ENCODE measurements at regions not wholly inside any gene's neighbourhood (a gene's known extent, or its start where the extent isn't known, plus 50 kb on each side); places are given as distances from the start of the nearest gene placed in this dataset.

DNA sequence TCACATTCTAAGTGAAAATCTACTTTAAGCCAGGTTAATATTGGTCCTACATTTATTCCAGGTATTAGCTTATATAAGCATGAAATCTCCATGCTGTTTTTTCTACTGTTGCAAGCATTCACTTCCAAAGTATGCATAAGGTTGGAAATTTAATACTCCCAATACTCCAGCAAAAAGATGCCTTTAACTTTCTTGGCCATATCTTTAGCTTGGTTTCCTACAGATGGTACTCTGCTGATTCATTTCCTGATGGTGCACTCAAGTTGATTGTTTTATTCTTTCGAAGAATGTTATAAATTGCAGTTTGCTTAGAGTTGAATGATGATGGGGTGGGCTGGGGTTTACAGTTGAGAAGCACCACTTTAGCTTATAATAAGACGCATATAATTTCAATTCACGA, 330.2 kb downstream of the PTTG2 start:
- no peaks in the 10 kb centered on the region for H3K4me1 ChIP-seq (ENCODE audit: control insufficient read depth in 1 of 2, low read depth in 2 of 2)
- DNase-seq (ENCODE audit: low spot score) (no peak), ATAC-seq (ENCODE audit: insufficient number of reproducible peaks, low FRiP score, low read depth) (no peak)
- H3K27me3 ChIP-seq (replicated peaks; ENCODE audit: insufficient read depth): no peaks in the 10 kb centered on the region
- TF ChIP-seq, protein P1, sequence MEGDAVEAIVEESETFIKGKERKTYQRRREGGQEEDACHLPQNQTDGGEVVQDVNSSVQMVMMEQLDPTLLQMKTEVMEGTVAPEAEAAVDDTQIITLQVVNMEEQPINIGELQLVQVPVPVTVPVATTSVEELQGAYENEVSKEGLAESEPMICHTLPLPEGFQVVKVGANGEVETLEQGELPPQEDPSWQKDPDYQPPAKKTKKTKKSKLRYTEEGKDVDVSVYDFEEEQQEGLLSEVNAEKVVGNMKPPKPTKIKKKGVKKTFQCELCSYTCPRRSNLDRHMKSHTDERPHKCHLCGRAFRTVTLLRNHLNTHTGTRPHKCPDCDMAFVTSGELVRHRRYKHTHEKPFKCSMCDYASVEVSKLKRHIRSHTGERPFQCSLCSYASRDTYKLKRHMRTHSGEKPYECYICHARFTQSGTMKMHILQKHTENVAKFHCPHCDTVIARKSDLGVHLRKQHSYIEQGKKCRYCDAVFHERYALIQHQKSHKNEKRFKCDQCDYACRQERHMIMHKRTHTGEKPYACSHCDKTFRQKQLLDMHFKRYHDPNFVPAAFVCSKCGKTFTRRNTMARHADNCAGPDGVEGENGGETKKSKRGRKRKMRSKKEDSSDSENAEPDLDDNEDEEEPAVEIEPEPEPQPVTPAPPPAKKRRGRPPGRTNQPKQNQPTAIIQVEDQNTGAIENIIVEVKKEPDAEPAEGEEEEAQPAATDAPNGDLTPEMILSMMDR (IDR thresholded peaks at IDR 0.05): no peak
- no peak overlapping the region for H3K27ac ChIP-seq
- H3K36me3 ChIP-seq: no peaks in the 10 kb centered on the region
- no peak overlapping the region for H3K4me3 ChIP-seq
- H3K9me3 ChIP-seq: peaks cover 8% of the 10 kb centered on the region

DNA sequence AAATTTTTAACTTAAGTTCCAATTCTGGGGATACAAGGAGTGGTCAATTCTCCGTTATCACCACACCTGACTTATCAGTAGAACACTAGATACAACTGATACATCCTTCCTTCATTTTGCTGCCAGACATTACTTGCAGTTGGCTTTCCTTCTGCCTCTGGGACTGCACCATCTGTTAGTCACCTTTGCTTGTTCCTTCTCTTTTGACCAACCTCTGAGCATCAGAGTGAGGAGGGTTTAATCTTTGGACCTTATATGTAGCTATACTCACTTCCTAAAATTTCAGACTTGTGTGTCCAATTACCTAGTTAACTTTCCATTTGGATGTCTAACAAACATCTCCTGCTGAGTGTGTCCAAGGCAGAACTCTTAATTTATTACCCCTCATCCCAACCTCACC, 330.7 kb downstream of the PTTG2 start:
- TF ChIP-seq, protein P1 (IDR thresholded peaks at IDR 0.05): no peak
- no peak for ATAC-seq (ENCODE audit: insufficient number of reproducible peaks, low FRiP score, low read depth)
- DNase-seq (ENCODE audit: low spot score): no peak
- peaks cover 8% of the 10 kb centered on the region for H3K9me3 ChIP-seq
- H3K27me3 ChIP-seq (replicated peaks; ENCODE audit: insufficient read depth): no peaks in the 10 kb centered on the region
- no peak overlapping the region for H3K4me3 ChIP-seq
- H3K27ac ChIP-seq: no peak overlapping the region
- H3K4me1 ChIP-seq (ENCODE audit: control insufficient read depth in 1 of 2, low read depth in 2 of 2): no peaks in the 10 kb centered on the region
- no peaks in the 10 kb centered on the region for H3K36me3 ChIP-seq

DNA sequence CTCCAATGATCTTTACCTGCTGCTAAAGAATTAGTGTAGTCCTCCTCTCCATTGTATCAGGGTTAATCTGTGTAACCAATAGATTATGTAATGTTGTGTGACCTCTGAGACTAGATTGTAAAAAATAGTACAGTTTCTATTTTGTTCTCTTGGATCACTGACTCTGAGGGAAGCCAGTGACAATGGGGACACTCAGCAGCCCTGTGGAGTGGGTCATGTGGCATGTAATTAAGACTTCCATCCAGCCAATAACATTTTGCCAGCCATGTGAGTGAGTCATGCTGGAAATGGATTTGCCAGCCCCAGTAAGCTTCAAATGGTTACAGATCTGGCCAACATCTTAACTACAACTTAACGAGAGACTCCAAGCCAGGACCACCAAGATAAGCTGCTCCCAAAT, 332.3 kb downstream of the PTTG2 start:
- TF ChIP-seq, protein P1 (IDR thresholded peaks at IDR 0.05): no peak
- H3K27ac ChIP-seq: no peak overlapping the region
- H3K27me3 ChIP-seq (replicated peaks; ENCODE audit: insufficient read depth): no peaks in the 10 kb centered on the region
- H3K9me3 ChIP-seq: peaks cover 8% of the 10 kb centered on the region
- no peak for DNase-seq (ENCODE audit: low spot score)
- ATAC-seq (ENCODE audit: insufficient number of reproducible peaks, low FRiP score, low read depth): no peak
- no peak overlapping the region for H3K4me3 ChIP-seq
- H3K36me3 ChIP-seq: no peaks in the 10 kb centered on the region
- H3K4me1 ChIP-seq (ENCODE audit: control insufficient read depth in 1 of 2, low read depth in 2 of 2): no peaks in the 10 kb centered on the region

DNA sequence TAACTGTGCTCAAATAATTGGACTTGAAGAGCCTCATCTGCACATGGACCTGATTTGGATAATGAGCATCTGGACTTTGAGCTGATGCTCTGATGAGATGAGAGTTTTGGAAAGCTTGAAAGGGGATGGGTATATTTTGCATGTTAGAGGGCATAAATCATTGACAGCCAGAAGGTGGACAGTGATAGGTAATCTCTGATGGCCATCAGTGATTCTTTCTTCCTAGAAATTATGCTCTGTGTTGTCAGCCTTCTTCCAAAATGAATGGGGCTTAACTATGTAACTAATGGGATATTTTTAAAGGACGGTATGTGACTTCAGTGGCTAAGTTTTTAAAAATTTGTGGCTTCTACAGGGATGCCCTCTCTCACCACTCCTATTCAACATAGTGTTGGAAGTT, 334.0 kb downstream of the PTTG2 start:
- TF ChIP-seq, protein P1 (IDR thresholded peaks at IDR 0.05): no peak
- Histone ChIP-seq H3K36me3 (no peaks in the 10 kb centered on the region), H3K4me1 (ENCODE audit: control insufficient read depth in 1 of 2, low read depth in 2 of 2) (no peaks in the 10 kb centered on the region), H3K27me3 (replicated peaks; ENCODE audit: insufficient read depth) (no peaks in the 10 kb centered on the region), H3K9me3 (peaks cover 22% of the 10 kb centered on the region), H3K27ac (no peak overlapping the region), H3K4me3 (no peak overlapping the region)
- ATAC-seq (ENCODE audit: insufficient number of reproducible peaks, low FRiP score, low read depth): no peak
- no peak for DNase-seq (ENCODE audit: low spot score)

DNA sequence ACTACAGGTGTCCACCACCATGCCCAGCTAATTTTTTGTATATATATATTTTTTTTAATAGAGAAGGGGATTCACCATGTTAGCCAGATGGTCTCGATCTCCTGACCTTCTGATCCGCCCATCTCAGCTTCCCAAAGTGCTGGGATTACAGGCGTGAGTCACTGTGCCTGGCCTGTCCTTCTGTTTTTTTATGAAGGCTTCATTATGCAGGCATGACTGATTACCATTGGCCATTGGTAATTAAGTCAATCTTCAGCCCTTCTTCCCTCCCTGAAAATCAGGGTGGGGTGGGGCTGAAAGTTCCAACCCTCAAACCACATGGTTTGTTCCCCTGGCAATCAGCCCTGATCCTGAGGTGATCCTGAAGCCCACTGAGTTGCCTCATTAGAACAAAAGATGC, 336.9 kb downstream of the PTTG2 start:
- Histone ChIP-seq H3K36me3 (no peaks in the 10 kb centered on the region), H3K9me3 (peaks cover 31% of the 10 kb centered on the region), H3K4me1 (ENCODE audit: control insufficient read depth in 1 of 2, low read depth in 2 of 2) (no peaks in the 10 kb centered on the region), H3K27ac (no peak overlapping the region), H3K4me3 (no peak overlapping the region), H3K27me3 (replicated peaks; ENCODE audit: insufficient read depth) (no peaks in the 10 kb centered on the region)
- TF ChIP-seq, protein P1 (IDR thresholded peaks at IDR 0.05): no peak
- DNase-seq (ENCODE audit: low spot score) (no peak), ATAC-seq (ENCODE audit: insufficient number of reproducible peaks, low FRiP score, low read depth) (no peak)
